GM23248 (cell line): ENCODE measurements at regions not wholly inside any gene's neighbourhood (a gene's known extent, or its start where the extent isn't known, plus 50 kb on each side); places are given as distances from the start of the nearest gene placed in this dataset.

Experiments
- DNase-seq: peaks from one replicate; pipeline ENCODE4 v3.0.0-alpha.2; 2015
- H2AFZ ChIP-seq: fragments of 200-600 bp; sonication (generic); 2 replicates; pipeline ENCODE4 v1.6.1; 2016; ENCODE audit warnings: antibody characterized with exemption
- H3F3A ChIP-seq: fragments of 200-600 bp; sonication (generic); 2 replicates; pipeline ENCODE4 v1.6.1; 2016; ENCODE audit warnings: mild to moderate bottlenecking, antibody characterized with exemption, mixed run types; ENCODE audit not compliant: insufficient read depth
- H3K27ac ChIP-seq: fragments of 200-600 bp; sonication (generic); 2 replicates; pipeline ENCODE4 v1.5.1; 2016; ENCODE audit warnings: mild to moderate bottlenecking
- H3K27me3 ChIP-seq: fragments of 200-600 bp; sonication (generic); replicated peaks from 2 replicates; pipeline ENCODE4 v1.6.1; 2016; ENCODE audit warnings: mild to moderate bottlenecking; ENCODE audit not compliant: insufficient read depth
- H3K36me3 ChIP-seq: fragments of 200-600 bp; sonication (generic); 2 replicates; pipeline ENCODE4 v1.6.1; 2016; ENCODE audit warnings: low read depth, mild to moderate bottlenecking
- H3K4me1 ChIP-seq: fragments of 200-600 bp; sonication (generic); 2 replicates; pipeline ENCODE4 v1.6.1; 2016; ENCODE audit warnings: mild to moderate bottlenecking; ENCODE audit not compliant: insufficient read depth
- H3K4me2 ChIP-seq: fragments of 200-600 bp; sonication (generic); one replicate; pipeline ENCODE4 v1.6.1; 2016; ENCODE audit warnings: mild to moderate bottlenecking; ENCODE audit not compliant: unreplicated experiment
- H3K4me3 ChIP-seq: fragments of 200-600 bp; sonication (generic); 2 replicates; pipeline ENCODE4 v1.5.1; 2016; ENCODE audit warnings: mild to moderate bottlenecking
- H3K79me2 ChIP-seq: fragments of 200-600 bp; sonication (generic); 2 replicates; pipeline ENCODE4 v1.6.1; 2016; ENCODE audit warnings: mild to moderate bottlenecking; ENCODE audit not compliant: insufficient read depth
- H3K9ac ChIP-seq: fragments of 200-600 bp; sonication (generic); 2 replicates; pipeline ENCODE4 v1.6.1; 2016; ENCODE audit warnings: mild to moderate bottlenecking
- H3K9me2 ChIP-seq: fragments of 200-600 bp; sonication (generic); 2 replicates; pipeline ENCODE4 v1.6.1; 2016; ENCODE audit warnings: mixed run types, mild to moderate bottlenecking, moderate library complexity; ENCODE audit not compliant: insufficient read depth
- H3K9me3 ChIP-seq: fragments of 200-600 bp; sonication (generic); one replicate; pipeline ENCODE4 v1.6.1; 2017; ENCODE audit warnings: low read depth
- H4K20me1 ChIP-seq: fragments of 200-600 bp; sonication (generic); 2 replicates; pipeline ENCODE4 v1.6.0; 2016; ENCODE audit not compliant: insufficient read depth
- EZH2 ChIP-seq: fragments of 200-600 bp; sonication (generic); IDR thresholded peaks from 2 replicates; pipeline ENCODE4 v1.6.1; 2018; ENCODE audit warnings: antibody characterized with exemption, mild to moderate bottlenecking; ENCODE audit not compliant: insufficient read depth, poor library complexity, severe bottlenecking
- EZH2phosphoT487 ChIP-seq: fragments of 200-600 bp; sonication (generic); IDR thresholded peaks from 2 replicates; pipeline ENCODE4 v1.6.1; 2018; ENCODE audit warnings: antibody characterized with exemption, moderate library complexity, mild to moderate bottlenecking, low read depth; ENCODE audit not compliant: insufficient read depth
- WGBS, 2 experiments: methylation state at CpG; one replicate each; pipeline ENCODE4 v1.1.6; 2015 to 2017; ENCODE audit warnings: low lambda C conversion rate in 2 of 2, low coverage in 1 of 2; ENCODE audit errors: missing lambda C conversion rate in 2 of 2; 5-methylcytosine and 5-hydroxymethylcytosine counted together
- in situ Hi-C: fragments of 300-500 bp; cut with MboI; formaldehyde crosslinking; loops from 2 replicates; pipeline ENCODE4 v1.15.0; 2020

- H3K79me2 ChIP-seq, result no peaks in the 10 kb centered on the region
- in situ Hi-C loops, result loop anchor here (25.0 kb wide), 1 partner anchor 546 kb away; no protein-coding TSS in a partner anchor
- no peaks in the 10 kb centered on the region; the same call in 1 of the 2 replicates for H3K27me3 ChIP-seq
Measured at GRCh38 chr3:72258361-72259141, 473.6 kb upstream of the PROK2 start.

GRCh38 chr3:72257738-72258137 is 472.8 kb upstream of the PROK2 start:
- 97 to 100% methylated on average over 2 of the region's 2 CpGs for WGBS, 2 experiments
- Histone ChIP-seq H3K4me2 (no peak overlapping the region), H3K4me1 (0 out of 2 replicates have a peak, but pooled peaks cover 10% of the 10 kb centered on the region), H3K9me3 (no peaks in the 10 kb centered on the region), H3F3A (no peaks in the 10 kb centered on the region), H3K9ac (no peak overlapping the region), H3K36me3 (no peaks in the 10 kb centered on the region), H3K79me2 (no peaks in the 10 kb centered on the region), H3K9me2 (no peaks in the 10 kb centered on the region), H4K20me1 (no peaks in the 10 kb centered on the region), H2AFZ (no peak overlapping the region), H3K27ac (no peak overlapping the region), H3K4me3 (no peak overlapping the region), H3K27me3 (no peaks in the 10 kb centered on the region; the same call in 1 of the 2 replicates)
- TF ChIP-seq EZH2phosphoT487 (no peak), EZH2 (no peak)
- in situ Hi-C loops, result loop anchor here (25.0 kb wide), 1 partner anchor 545 kb away; no protein-coding TSS in a partner anchor
- DNase-seq, result no peak

More at GRCh38 chr3:72258361-72259141, 473.6 kb upstream of the PROK2 start:
- Histone ChIP-seq H3K9me2 (no peaks in the 10 kb centered on the region), H2AFZ (no peak overlapping the region), H4K20me1 (no peaks in the 10 kb centered on the region), H3K9ac (no peak overlapping the region), H3K4me3 (no peak overlapping the region), H3K4me2 (no peak overlapping the region), H3F3A (no peaks in the 10 kb centered on the region), H3K27ac (no peak overlapping the region), H3K9me3 (no peaks in the 10 kb centered on the region), H3K36me3 (no peaks in the 10 kb centered on the region), H3K4me1 (0 out of 2 replicates have a peak, but pooled peaks cover 10% of the 10 kb centered on the region)
- no peak for DNase-seq
- TF ChIP-seq EZH2, result no peak
- TF ChIP-seq EZH2phosphoT487, result no peak
- 44 to 47% methylated on average over 16 to 17 of the region's 17 CpGs for WGBS, 2 experiments

- Histone ChIP-seq H3K79me2 (no peaks in the 10 kb centered on the region), H4K20me1 (no peaks in the 10 kb centered on the region), H3K9me2 (no peaks in the 10 kb centered on the region), H3F3A (no peaks in the 10 kb centered on the region), H3K36me3 (no peaks in the 10 kb centered on the region), H3K27ac (no peak overlapping the region), H3K27me3 (no peaks in the 10 kb centered on the region; the same call in none of the 2 replicates), H3K9me3 (no peaks in the 10 kb centered on the region), H3K4me2 (no peak overlapping the region), H2AFZ (no peak overlapping the region), H3K4me3 (no peak overlapping the region), H3K4me1 (0 out of 2 replicates have a peak, but pooled peaks cover 10% of the 10 kb centered on the region), H3K9ac (no peak overlapping the region)
- WGBS, 2 experiments, result 52 to 54% methylated on average over 4 of the region's 4 CpGs
- no peak for DNase-seq
- TF ChIP-seq EZH2phosphoT487 (no peak), EZH2 (no peak)
- in situ Hi-C loops, result loop anchor here (25.0 kb wide), 1 partner anchor 545 kb away; no protein-coding TSS in a partner anchor
Measured at GRCh38 chr3:72257203-72257602, 472.3 kb upstream of the PROK2 start.

GRCh38 chr3:72256716-72257115 is 471.8 kb upstream of the PROK2 start:
- H3K27me3 ChIP-seq, result no peaks in the 10 kb centered on the region; the same call in none of the 2 replicates
- DNase-seq, result no peak
- in situ Hi-C loops, result loop anchor here (25.0 kb wide), 1 partner anchor 544 kb away; no protein-coding TSS in a partner anchor
- no peak overlapping the region for H2AFZ ChIP-seq
- no peaks in the 10 kb centered on the region for H3K36me3 ChIP-seq
- no peak overlapping the region for H3K27ac ChIP-seq
- no peaks in the 10 kb centered on the region for H4K20me1 ChIP-seq
- TF ChIP-seq EZH2phosphoT487 (no peak), EZH2 (no peak)
- WGBS, 2 experiments, result 77 to 80% methylated on average over 6 of the region's 6 CpGs
- H3K9me2 ChIP-seq, result no peaks in the 10 kb centered on the region
- no peak overlapping the region for H3K9ac ChIP-seq
- no peaks in the 10 kb centered on the region for H3K79me2 ChIP-seq
- H3K4me3 ChIP-seq, result no peak overlapping the region
- H3K4me2 ChIP-seq, result no peak overlapping the region
- H3F3A ChIP-seq, result no peaks in the 10 kb centered on the region
- no peaks in the 10 kb centered on the region for H3K9me3 ChIP-seq
- 0 out of 2 replicates have a peak, but pooled peaks cover 10% of the 10 kb centered on the region for H3K4me1 ChIP-seq
